HG03103 (cell line): ENCODE measurements at regions not wholly inside any gene's neighbourhood (a gene's known extent, or its start where the extent isn't known, plus 50 kb on each side); places are given as distances from the start of the nearest gene placed in this dataset.
"Not testable (repeated sequence)": the region's sequence is repeated elsewhere in the genome, so short reads cannot be mapped to it uniquely, and the experiment has no call there.

Source experiments
- ATAC-seq: cut with Tn5 transposase; IDR thresholded peaks from one replicate; pipeline ENCODE4 v1.9.1; 2021; ENCODE audit warnings: low read depth; ENCODE audit not compliant: unreplicated experiment

GRCh38 chr16:73124097-73124652 is 76.2 kb upstream of the ZFHX3 start:
- ATAC-seq, result no peak

- no peak for ATAC-seq
Observed at GRCh38 chr16:73122604-73123391, 74.9 kb upstream of the ZFHX3 start.

DNA sequence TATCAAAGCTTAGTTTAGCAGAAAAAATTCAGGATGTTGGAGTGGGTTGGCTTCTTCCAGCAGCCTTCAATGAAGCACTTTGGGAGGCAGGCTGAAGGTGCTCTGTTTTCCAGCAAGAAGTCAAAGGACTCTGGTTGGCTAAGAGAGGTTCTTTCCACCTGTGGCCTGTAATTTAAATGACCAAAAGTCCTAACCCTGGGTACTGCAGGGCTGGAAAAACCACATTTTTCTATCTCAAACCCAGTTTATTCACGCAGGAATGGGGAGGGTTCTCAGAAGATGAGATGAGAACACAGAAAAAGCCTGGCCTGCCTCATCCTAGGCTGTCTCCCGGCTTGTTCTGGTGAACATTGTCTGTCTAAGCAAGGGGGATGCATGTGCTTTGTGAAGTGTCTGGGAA is 68.6 kb upstream of the ZFHX3 start:
- ATAC-seq, result no peak

DNA sequence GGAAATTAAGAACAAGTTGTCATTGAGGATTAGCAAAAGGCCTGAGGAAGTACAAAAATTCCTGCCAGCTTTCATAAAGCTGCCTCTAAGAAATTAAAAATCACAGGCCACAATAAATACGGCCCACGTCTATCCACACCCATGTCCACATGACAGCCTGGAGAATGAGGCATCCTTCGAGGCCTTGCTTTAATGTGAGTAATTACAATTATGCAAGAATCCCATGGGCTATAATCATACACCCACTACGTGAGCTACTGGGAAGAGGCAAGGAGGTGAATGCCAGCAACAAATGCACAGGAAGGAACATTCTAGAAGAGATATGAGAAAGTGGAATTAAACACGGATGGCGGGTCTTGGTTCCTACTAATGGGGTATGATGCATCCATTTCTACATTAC is 65.4 kb upstream of the ZFHX3 start:
- no peak for ATAC-seq

DNA sequence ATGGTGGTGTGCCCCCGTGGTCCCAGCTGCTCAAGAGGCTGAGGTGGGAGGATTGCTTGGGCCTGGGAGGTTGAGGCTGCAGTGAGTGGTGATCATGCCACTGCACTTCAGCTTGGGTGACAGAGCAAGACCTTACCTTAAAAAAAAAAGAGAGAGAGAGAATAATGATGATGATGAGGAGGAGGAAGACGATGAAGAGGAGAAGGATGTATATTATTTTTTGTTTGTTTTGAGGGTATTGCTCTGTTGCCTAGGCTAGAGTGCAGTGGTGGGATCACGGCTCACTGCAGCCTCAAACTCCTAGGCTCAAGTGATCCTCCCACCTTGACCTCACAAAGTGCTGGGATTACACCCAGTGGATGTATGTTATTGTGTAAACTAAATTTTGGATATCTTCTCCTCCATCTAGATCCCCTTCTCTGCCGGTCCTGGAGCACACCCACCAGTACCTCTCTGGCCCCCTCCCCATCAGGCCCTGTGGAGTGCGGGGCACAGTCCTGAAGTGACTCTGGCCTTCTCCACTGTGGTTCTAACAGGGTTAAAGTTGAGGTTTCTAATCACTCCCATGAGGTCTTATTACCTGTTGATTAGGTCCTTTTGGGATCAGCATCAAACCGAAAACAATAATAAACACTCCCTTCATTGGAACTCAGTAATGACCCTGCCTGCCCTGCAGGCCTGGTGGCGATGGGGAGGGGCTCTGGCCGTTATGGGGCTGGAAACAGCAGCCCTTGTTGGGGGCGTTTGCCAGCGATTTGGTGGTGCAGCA is 60.5 kb upstream of the ZFHX3 start:
- no peak for ATAC-seq

DNA sequence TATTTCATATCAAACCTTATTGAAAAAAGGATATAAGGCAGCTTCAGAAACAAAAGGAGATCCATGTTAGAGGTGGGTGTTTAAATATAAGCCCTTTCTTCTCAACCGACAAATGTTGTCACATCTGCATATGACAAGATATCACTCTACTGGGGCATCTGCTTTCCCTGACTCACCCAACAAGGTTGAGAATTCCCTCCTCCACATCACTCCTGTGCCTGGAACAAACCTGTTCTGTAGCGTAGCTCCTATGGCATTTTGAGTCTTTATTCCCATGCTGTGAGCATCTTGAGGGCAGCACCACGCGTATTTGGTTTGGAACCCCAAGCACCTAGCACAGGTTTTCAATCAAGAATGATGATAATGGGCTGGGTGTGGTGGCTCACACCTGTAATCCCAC is 59.4 kb upstream of the ZFHX3 start:
- no peak for ATAC-seq

- ATAC-seq, result no peak
Observed at GRCh38 chr16:73106329-73107034, 58.6 kb upstream of the ZFHX3 start.

GRCh38 chr16:73101568-73101967 is 53.6 kb upstream of the ZFHX3 start:
- no peak for ATAC-seq

DNA sequence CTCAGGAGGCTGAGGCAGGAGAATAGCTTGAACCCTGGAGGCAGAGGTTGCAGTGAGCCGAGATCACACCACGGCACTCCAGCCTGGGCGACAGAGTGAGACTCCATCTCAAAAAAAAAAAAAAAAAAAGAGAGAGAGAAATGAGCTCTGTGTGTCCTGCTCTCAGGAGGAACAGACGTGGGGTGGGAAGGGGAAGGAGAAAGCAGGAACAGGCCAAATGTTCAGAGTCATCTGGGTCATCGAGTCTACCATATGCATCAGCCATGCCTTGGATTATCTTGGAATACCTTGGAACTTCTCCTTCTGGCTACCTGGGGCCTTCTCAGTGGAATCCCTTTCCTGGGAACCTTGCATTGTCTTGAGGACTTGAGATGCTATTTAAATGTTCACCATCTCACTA is 51.7 kb upstream of the ZFHX3 start:
- ATAC-seq, result not testable (repeated sequence)
